Stimulated activated CD4-positive, alpha-beta T cell treated with anti-CD3 and anti-CD28 coated beads, Interleukin-4, amount 100 ng/mL, for 1 hour (primary cell): ENCODE measurements at regions not wholly inside any gene's neighbourhood (a gene's known extent, or its start where the extent isn't known, plus 50 kb on each side); places are given as distances from the start of the nearest gene placed in this dataset.

Source experiments
- DNase-seq: peaks from one replicate; pipeline ENCODE4 v3.0.0-alpha.2; 2020

GRCh38 chr5:106171132-106171531 lies 1499.6 kb downstream of the EFNA5 start:
- DNase-seq = no peak

DNA sequence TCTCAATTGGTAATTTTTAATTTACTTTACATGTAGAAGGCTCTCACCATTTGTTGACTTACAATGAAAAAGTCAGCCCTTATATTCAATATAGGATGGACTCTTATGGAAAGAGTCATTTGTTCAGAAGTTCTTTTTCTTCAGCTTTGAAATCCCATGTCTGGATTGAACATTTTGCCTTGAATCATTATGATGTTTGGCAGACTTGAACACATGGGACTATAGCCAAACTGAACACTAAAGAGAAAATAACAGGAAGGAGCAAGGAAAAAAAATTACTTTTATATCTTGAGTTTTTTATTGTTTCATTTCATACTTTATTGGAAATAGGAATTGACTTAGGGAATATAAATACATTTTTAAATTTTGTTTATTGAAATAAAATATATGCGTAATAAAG lies 1503.0 kb downstream of the EFNA5 start:
- no peak for DNase-seq

DNA sequence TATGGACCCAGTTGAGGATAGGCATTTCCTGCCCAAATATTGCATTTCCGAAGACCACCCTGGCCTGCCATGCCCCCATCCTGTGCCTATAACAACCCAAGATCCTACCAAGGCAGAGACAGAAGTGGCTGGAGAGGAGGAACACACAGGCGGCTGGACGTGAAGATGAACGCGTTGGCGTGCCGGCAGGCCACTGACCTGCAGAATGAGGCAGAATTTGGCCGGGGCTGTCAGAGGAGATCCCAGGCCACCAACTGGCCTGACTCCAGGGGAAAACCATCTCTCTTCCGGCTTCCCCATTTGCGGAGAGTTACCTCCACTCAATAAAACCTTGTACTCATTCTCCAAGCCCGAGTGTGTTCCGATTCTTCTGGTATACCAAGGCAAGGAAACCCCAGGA lies 1507.5 kb downstream of the EFNA5 start:
- DNase-seq = no peak

GRCh38 chr5:106159616-106160015 lies 1511.1 kb downstream of the EFNA5 start:
- DNase-seq = no peak

DNA sequence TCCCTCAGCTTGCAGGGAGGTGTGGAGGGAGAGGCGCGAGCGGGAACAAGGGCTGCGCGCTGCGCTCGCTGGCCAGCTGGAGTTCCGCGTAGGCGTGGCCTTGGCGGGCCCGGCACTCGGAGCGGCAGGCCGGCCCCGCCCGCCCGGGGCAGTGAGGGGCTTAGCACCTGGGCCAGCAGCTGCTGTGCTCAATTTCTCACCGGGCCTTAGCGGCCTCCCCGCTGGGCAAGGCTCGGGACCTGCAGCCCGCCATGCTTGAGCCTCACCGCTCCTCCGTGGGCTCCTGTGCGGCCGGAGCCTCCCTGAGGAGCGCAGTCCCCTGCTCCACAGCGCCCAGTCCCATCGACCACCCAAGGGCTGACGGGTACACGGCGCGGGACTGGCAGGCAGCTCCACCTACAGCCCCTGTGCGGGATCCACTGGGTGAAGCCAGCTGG lies 1516.4 kb downstream of the EFNA5 start:
- DNase-seq = no peak

DNA sequence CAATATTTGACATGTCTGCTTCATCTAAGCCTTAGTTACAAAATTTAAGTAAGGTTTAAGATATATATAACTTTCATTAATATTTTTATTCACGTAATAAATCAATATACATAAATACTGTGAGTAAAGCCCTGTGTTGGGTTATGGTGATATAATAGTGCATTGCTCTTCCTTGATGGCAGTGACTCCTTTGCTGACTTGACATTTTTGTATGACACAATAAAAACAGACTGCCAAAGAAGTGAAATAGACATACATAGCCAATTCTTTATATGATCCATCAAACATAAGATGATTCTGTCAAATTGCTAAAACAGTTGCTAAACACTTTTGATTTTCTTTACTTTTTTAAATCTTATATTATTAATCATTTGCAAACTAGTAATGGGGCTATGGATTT lies 1518.2 kb downstream of the EFNA5 start:
- no peak for DNase-seq

DNA sequence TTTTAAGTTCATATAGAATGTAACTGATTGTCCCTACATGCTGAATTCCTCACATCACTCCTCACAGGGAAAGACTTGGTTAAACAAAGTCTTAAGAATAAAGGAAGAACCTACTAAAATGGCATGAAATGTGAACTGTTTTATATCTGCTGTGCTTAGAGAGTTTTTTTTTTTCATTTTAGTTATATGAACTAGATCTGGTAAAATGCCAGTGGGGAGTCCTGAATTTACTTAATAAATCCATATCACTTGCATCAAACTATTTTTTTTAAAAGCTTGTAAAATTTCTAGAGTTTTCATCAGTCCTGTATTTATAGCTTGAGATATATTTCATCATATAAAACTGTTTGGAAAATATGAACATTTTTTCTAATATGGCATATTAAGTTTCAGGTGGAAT lies 1528.6 kb downstream of the EFNA5 start:
- DNase-seq = no peak

- DNase-seq = no peak
These were observed 1530.6 kb downstream of the EFNA5 start for GRCh38 chr5:106140101-106140500.

DNA sequence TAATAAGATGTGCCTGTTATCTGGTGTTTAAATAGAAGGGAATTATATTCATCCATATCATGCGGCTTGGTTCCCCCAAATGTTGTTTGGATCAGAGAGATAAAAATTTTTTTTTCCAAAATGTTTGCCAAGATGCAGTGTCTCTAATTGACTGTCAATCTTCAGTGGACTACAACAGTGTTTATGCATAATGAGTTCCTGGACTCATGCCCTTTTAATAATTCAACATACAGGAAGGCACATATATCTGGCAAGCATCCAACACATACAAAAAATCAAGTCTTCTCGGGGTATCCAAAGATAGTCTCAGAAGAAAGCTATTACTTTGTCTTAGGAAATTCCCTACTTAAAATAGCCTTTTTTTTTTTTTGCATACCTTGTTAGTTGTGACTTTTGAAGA lies 1534.7 kb downstream of the EFNA5 start:
- no peak for DNase-seq

GRCh38 chr5:106135473-106135872 lies 1535.3 kb downstream of the EFNA5 start:
- DNase-seq = no peak

GRCh38 chr5:106134549-106134948 lies 1536.2 kb downstream of the EFNA5 start:
- no peak for DNase-seq

- DNase-seq = no peak
These were observed 1542.8 kb downstream of the EFNA5 start for GRCh38 chr5:106127985-106128384.

DNA sequence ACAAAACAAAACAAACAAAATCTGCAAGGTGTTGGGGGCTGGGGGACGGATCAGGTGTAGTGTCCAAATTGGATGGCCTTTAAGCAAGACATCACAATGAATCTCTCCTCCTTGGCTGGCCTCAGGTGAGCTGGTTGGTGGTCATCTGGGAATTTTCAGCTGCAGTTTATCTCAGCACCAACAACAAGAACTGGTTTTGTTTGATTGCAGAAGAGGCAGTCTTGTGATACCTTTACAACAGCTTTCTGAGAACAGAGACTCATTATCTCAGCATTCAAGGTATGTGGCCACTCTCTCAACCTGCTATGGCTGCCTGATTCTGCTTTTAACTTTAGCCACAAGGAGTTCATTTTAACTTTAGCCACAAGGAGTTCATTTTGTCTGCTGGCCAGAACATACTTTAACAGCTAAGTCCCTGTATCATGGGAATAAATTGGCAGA lies 1543.4 kb downstream of the EFNA5 start:
- no peak for DNase-seq

GRCh38 chr5:106121972-106122605 lies 1548.6 kb downstream of the EFNA5 start:
- DNase-seq = no peak

GRCh38 chr5:106116682-106117081 lies 1554.1 kb downstream of the EFNA5 start:
- no peak for DNase-seq

DNA sequence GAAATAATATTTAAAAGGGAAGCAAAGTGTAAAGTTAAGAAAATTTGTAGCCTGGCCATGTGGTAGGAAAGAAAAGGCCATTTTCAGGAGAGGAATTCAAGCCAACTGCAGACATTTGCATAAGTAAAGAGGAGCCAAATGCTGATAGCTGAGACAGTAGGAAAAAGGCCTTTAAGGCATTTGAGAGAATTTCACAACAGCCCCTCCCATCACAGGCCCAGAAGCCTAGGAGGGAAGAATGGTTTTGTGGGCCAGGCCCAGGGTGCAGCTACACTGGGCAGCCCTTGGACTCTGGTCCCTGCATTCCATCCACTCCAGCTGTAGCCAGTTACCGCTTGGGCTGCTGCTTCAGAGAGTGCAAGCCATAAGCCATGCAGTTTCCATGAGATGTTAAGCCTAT lies 1556.8 kb downstream of the EFNA5 start:
- no peak for DNase-seq

GRCh38 chr5:106106384-106106783 lies 1564.4 kb downstream of the EFNA5 start:
- DNase-seq = no peak

- no peak for DNase-seq
These were observed 1573.4 kb downstream of the EFNA5 start for GRCh38 chr5:106097340-106097739.

DNA sequence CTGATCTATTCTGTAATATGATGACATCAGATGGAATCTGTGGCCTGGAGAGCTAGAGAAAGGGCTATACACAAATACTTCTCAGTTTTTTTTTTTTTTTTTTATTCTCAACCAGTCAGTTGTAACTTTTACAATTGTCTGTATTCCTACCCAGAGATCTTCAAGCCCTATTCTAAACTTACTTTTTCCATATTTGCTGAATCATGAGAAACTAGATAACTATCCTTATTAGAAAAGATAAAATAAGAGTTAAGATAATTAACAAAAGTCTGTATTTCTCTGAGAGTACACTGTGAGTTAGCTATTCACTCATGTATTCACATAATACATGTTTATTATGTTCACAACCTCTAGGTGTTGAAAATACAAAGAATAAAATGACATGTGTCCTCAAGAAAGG lies 1575.9 kb downstream of the EFNA5 start:
- DNase-seq = no peak

GRCh38 chr5:106094204-106094607 lies 1576.5 kb downstream of the EFNA5 start:
- no peak for DNase-seq

DNA sequence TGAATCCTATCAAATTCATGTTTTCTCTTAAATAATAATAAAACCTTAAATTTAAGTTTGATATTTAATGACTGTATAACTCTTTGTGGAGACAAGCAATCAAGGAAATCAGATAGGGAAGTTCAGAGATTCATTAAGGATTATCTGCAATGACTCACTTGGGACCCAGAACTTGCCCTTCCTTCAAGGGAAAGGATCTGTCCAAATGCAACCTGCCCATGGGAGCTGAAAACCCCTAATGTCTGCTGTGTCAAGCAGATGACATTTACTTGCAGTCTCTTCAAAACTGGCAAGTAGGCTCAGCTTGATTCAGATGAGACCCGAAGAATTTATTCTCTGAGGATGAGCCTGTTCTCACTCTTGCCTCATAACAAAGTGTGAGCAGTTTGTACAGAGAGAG lies 1577.6 kb downstream of the EFNA5 start:
- DNase-seq = no peak

DNA sequence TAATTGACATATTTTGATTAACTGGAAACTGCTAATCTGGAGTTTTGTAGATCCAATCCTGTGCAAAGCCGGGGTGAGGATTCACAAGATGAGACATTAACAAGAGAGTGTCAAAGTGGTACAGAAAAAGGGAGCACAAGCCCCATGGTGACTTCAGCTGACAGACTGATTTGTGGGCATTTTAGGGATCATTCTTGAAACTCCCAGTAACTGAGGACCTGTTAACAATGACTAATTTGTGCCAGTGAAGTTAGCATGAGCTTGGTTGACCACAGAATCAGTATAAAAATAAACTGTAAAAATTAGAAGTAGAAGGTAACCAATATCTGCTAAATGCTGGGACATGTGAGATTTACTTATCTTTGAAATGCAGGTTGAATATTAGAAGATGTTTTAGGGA lies 1578.3 kb downstream of the EFNA5 start:
- no peak for DNase-seq

DNA sequence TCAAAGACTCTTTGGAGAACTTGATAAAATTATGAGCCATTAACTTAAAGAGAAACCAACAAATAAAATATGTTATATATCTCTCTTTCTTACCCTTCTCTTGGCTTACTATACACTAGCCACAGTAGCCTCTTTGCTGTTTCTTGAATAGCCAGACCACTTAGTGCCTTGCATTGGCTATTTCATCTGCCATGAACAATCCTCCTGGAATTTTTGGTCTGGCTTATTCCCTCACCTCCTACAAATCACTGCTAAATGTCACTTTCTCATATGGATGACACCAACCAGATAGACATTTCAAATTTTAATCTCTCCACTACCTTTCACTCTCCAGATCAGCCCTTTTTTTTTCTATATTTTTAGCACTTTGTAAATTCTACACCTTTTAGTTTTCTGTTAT lies 1581.7 kb downstream of the EFNA5 start:
- no peak for DNase-seq

DNA sequence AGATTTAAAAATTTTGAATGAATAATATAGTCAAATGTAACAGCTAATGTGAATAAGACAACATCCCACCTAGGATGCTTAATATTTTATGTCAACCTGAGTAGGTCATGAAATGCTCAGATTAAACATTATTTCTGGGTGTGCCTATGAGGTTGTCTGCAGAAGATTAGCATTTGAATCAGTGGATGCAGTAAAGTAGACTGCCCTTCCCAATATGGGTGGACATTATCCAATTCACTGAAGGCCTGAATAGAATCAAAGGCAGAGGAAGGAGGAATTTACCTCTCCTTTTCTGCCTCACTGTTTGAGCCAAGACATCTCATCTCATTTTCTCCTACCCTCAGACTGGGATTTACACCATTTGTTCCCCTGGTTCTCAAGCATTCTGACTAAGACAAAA lies 1582.3 kb downstream of the EFNA5 start:
- DNase-seq = no peak

- DNase-seq = no peak
These were observed 1584.4 kb downstream of the EFNA5 start for GRCh38 chr5:106086352-106086751.

- DNase-seq = no peak
These were observed 1585.2 kb downstream of the EFNA5 start for GRCh38 chr5:106085556-106085955.
